ENCODE measurements at regions not wholly inside any gene's neighbourhood (a gene's known extent, or its start where the extent isn't known, plus 50 kb on each side); places are given as distances from the start of the nearest gene placed in this dataset.

DNA sequence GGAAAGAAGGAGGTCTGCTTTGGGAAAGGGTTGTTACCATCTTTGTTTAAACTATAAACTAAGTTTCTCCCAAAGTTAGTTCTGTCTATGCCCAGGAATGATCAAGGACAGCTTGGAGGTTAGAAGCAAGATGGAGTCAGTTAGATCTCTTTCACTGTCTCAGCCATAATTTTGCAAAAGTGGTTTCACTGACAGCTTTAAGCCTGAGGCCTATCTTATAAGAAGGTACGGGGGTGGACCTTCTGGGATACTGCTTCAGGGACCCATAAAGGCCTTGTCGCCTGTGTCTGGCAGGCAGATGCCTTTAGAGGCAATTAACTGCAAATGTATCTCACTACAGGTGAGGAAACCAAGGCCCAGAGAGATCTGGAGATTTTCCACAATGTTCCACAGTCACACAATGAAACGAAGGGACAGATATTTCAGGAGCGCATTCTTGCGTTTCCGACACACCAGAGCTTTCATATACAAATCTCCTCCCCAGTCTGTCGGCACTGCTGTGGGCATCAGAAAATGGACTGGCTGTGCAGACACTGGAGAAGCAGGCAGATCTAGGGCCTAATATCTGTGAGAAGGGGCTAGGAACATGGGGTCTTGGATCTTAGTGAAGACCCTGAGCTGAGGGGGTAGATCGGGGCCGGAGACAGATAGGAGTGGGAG, 169.5 kb upstream of the SMAD3 start:
- no peak for DNase-seq (ENCODE audit: low spot score)
- intact Hi-C loops (cut with DNase I) = no loop called here
- ATAC-seq = no peak

DNA sequence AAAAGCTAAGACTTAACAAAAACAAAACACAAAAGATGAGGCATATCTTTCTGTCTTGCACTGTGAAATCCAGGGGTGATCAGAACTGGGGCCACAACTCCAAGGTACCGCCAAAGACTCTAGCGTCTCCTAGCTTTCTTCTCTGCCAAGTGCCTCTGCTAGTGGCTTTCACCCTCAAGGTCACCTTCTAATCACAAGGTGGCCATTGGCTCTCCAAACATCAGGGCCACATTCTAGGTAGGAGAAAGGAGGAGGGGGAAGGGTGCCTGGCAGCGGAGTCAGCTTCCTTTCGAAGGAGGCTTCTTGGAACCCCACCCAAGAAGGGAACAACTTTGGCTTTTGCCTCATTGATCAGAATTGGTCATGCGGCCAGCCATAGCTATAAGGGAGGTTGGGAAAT, 168.8 kb upstream of the SMAD3 start:
- ATAC-seq = no peak
- intact Hi-C loops (cut with DNase I) = no loop called here
- DNase-seq (ENCODE audit: low spot score) = no peak

DNA sequence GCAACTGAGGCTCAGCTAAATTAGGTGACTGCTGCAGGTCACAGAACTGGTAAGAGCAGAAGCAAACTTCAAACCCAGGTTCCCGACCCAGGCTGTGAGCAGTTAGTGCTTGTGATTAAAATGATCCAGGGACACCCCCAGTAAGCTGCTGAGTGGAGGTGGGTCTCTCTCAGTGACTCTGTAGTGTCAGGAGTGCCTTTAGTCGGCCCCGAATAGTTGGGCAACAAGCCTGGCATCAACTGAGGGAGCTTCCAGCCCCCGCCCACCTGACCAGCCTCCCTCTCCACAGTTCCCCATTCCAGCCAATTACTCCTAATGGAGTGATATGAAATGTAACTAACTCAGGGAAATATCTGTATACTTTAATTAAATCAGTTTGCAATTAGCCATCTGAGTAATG, 168.0 kb upstream of the SMAD3 start:
- DNase-seq (ENCODE audit: low spot score) (no peak), ATAC-seq (no peak)
- intact Hi-C loops (cut with DNase I) = no loop called here

DNA sequence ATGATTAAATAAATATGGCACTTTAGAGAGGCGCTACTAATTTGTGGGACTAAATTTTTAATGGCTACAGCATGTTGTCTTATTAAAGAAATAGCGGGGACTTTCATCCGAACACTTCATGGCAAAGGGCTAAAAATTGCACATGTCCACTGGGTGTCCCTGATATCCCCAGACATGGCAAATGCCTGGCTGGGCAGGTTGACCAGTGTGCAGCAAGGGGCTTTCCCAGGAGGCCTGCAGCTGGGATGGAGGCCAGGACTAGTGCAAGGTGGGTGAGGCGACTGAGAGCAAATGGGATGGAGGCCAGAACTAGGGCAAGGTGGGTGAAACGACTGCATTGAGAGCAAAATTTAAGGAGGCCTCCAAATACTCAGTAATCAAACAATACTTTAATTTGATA, 167.4 kb upstream of the SMAD3 start:
- no peak for DNase-seq (ENCODE audit: low spot score)
- no peak for ATAC-seq
- intact Hi-C loops (cut with DNase I) = no loop called here

DNA sequence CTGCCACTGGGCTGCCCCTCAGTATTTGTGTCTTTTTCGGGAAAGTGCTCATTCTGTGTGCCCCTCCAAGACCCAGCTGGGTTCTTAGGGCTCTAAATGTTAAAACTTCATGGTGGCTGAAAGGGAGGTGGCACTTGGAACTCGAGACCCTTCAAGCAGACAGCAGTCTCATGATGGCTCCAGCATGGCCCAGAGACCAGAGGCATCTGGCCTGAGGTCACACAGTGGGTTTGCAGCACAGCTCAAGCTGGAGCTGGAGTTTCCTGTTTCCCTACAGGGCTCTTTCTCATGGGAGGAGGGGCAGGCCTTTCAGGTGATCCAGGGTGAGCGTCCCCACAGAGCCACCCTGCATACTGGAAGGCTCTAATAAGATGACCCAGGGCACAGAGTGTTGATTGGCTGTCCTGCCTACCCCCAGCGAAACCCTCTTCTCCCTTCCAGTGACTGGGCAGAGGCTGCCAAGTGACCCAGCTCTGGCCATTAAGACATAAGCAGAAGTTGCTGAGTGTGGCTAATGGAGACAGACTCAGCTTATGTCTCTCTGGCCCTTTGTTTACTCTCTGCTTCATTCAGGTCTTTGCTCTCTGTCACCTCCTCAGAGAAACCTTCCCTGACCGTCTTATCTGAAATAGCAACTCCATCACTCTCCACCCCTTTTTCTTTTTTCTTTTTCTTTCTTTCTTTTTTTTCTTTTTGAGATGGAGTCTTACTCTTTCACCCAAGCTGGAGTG, 166.6 kb upstream of the SMAD3 start:
- ATAC-seq = no peak
- no peak for DNase-seq (ENCODE audit: low spot score)
- intact Hi-C loops (cut with DNase I) = no loop called here

DNA sequence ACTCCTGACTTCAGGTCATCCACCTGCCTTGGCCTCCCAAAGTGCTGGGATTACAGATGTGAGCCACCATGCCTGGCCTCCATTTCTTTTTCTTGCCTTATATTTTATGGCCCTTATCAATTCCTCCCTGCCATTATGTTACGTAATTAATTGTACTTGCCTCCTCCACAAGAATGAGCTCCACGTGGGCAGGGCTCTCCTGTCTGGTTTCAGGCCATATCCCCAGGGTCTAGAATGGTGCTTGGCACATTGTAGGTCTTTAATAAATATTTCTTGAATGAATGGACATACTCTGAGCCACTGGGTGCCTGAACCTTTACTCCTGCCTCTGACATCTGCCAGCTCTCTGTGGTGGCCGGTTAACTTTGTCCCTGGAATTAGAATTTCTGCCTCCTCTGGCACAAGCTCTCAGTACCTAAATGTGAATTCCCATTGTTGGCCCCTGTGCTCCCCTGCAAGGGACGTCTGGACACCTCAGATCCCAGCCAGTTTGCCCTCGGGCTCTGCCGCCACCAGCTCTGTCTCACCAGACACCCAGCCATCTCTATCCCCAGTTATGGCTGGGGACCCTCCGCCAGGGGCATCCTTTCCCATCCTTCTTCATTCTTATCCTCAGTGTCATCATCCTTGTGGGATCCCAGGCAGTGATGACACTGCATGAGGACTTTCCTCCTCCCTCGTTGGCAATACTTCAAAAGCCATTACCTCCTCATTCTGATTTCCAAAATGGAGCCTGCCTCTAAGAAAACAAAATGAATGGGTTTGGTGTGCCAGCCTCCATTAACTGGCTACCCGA, 165.6 kb upstream of the SMAD3 start:
- DNase-seq (ENCODE audit: low spot score) (no peak), ATAC-seq (no peak)
- intact Hi-C loops (cut with DNase I) = no loop called here

DNA sequence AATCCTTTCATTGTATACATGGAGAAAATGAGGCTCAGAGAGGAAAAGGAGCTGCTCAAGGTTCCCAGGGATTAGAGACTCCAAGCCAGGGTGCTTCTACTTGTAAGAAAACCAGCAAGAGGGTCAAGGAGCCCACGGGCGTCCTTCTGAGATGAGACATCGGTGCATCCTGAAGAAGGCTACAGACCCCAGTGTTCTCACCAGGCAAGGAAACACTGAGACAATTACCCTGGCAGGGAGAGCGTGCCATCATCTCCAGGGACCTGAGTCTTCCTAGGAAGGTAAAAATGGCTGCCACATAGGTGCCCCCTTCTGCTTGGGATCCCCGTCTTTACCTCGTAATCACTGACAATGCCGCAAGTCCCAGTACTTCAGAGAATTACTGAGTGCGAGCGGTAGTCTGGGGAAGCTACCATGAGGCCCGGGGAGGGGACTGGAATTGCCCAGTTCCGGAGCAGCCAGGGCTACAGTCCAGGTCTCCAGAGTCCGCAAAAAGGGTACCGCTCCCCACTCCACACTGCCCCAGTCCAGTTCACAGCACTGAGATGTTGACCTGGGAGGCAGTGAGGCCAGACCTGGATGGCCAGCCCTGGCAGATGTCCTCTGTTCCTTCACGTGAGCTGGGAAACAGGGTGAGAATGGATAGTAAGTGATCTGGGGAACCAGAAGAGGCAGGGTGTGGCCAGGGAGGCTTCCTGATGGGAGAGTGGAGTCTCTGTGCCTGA, 164.7 kb upstream of the SMAD3 start:
- intact Hi-C loops (cut with DNase I) = no loop called here
- DNase-seq (ENCODE audit: low spot score) (no peak), ATAC-seq (no peak)

DNA sequence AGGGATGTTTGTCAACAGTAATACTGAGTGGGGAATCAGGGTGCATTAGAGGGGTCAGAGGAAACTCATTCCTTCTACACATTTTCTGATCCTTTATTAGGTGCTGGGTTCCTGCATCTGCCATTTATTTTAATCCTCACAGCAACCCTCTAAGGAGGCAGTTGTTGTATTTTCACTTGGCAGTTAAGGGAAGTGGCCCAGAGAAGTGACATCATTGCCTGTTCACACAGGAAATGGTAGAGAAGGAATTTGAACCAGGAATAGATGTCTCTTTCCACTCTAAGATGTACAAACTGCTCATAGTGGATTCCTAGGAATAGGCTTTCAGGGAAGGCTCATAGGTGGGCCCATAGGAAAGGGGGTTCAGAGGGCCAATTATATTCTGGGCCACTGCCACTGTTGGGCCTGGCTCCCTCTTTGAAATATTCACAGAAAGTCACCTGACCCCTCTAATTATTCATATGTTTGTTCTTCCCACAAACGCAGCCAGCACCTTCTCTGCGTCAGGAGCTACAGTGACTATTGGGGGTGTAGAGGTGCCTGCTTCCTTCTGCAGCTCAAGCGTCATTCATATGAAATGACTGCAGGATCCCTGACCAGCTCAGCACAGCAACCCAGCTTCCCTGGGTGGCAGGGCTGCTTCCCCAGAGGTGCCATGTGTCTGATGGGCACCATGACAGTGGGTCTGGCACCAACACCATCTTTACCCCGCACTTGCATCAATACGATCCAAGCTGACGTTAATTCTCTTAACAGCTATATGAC, 163.9 kb upstream of the SMAD3 start:
- intact Hi-C loops (cut with DNase I) = no loop called here
- ATAC-seq (peak; percentile 34), DNase-seq (ENCODE audit: low spot score) (no peak)

DNA sequence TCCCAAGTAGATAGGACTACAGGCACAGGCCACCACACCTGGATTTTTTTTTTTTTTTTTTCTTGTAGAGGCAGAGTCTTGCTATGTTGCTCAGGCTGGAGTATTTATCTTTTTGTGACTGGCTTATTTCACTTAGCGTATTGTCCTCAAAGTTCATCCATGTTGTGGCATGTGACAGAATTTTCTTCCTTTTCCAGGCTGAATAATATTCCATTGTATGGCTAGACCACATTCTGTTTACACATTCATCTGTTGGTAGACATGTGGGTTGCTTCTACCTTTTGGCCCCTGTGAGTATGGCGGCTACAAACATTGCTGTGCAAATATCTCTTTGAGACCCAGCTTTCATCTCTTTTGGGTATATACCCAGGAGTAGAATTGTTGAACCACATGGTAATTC, 160.2 kb upstream of the SMAD3 start:
- DNase-seq (ENCODE audit: low spot score) = no peak
- ATAC-seq = no peak
- intact Hi-C loops (cut with DNase I) = no loop called here

DNA sequence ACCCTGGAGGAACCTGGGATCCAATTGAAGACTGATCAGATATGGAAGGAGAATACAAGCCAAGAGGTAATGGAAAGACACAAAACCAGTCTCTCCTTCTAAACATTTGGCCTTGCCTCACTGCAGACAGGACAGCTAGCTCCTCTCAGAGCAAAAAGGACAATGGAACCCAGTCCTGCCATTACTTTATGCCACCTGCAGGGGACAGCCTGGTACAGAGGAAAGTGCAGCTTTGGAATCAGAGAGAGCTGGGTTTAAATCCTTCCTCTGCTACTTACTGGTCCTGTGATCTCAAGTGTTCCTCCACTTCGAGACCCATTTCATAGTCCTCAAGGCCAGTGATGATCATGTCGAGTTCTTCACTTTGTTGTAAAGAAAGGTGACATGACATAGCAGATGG, 159.4 kb upstream of the SMAD3 start:
- intact Hi-C loops (cut with DNase I) = no loop called here

DNA sequence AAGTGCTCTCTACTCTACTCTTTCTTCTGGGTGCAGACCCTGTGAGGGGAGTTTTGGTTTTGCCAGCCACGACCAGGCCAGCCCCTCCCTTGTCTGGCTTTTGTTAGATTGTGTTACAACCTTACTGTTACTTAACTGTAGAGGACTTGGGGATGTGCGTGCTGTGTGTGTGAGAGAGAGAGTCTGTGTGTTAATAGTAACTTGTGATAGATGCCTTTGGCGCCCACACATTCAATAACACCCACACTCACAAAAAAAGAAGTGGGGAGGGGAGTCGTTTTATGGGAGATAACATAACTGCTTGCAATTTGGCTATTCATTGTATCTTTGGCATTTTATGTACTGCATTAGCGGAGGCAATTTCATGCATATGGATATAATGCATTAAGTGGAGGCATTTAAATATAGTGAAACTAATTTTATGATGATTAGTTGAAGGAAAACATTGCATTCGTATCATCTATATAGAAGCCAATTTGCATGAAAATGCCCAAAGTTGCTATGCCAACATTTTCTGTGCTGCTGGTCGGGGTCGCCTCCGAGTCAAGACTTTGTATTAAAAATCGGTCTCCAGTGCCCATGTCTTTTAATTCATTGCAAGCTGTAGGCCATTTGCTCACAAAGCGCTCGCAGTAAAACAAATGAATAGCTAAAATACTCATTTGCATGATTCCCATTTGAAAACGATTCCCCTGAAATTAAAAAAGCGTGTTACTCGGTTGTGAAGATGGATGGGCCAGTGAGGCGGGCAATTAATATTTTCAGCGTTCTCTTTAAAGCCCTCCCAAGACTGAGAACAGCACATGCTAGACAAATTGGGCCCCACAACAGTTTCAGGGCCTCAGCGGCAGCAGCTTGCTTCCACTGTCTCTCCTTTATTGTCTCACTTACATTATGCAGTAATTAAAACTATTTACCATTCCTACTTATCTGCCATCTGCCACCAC, 158.5 kb upstream of the SMAD3 start:
- ATAC-seq = no peak
- no peak for DNase-seq (ENCODE audit: low spot score)
- intact Hi-C loops (cut with DNase I) = no loop called here

More for the DNA sequence above, 159.4 kb upstream of the SMAD3 start:
- ATAC-seq (no peak), DNase-seq (ENCODE audit: low spot score) (no peak)

DNA sequence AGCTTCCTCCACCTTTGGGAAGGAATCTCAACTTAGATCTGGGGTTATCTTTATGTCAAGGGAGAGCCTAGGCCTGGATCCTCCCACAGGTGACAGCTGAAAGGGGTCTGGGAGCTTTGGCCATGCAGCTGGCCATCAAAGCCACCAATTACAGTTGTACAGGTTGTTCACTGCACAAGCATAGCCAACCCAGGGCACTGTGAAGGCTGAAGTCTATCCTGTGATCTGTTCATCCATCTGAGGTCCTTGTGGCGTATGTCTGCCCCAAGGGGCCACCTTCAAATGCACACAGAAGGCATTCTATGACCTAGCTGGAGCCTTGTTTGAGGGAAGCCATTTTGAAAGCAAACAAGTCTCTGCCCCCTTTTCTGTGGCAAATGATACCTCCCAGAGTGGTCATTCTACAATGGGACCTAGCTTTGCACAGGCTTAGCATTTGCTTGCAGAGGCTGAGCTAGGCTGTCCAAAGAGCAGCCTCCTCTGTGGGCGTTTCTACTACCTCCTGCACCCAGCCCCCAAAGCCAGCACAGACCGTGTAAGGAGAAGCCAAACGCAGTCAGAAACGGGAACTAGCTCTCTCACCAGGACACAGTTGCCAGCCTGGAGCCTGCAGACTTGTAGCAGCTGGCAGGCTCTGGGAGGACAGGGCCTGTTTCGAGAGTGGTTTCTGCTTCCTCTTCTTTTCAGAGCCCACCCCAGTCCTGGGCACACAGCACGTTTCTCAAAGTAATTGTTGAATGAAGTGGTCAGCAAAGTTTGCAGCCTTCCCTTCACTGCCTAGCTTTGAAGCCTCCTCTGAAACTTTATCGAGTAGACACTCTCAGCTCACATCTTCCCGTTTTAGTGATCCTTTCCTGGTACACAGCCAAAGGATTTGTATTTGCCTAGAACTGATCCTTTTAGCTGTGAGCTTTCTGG, 157.3 kb upstream of the SMAD3 start:
- intact Hi-C loops (cut with DNase I) = no loop called here
- DNase-seq (ENCODE audit: low spot score) = no peak
- peak; percentile 81 for ATAC-seq

DNA sequence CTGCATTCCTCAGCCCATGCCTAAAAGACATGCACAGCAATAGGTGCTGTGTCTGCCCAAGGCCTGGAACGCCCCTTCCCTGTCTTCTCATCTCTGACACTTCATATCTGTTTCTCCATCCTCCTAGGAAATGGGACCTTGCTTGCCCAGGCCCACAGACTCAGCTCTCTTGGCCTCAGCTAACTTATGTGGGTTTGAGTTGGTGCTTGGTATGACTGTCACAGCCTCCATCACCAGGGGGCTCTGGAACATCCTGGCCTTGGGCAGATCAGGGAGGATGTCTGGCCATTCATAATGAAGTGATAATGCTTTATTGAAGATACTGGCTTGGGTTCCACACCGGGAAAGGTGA, 156.7 kb upstream of the SMAD3 start:
- no peak for DNase-seq (ENCODE audit: low spot score)
- intact Hi-C loops (cut with DNase I) = no loop called here
- ATAC-seq = no peak

DNA sequence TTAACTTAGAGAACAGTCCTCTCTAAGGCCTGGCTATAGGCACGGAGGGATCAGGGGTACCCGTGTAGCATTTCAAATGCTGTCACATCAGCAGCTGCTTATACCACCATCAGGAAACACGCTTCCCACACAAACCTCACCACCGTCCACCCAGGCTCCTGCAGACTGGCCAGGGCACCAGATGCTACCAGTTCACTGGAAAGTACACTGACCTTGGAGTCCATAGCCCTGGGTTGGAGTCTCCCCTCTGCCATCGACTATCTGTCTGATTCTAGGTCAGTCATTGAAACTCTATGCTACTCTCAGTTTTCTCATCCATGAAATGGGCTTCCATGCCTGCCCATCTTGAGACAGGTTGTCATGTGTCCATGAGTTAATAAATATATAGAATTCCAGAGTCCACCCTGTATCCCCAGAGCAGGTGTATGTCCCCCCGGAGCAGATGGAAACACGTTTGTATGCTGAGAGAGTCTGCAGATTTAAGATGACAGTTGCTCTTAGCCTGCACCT, 156.0 kb upstream of the SMAD3 start:
- ATAC-seq (no peak), DNase-seq (ENCODE audit: low spot score) (no peak)
- intact Hi-C loops (cut with DNase I) = no loop called here

DNA sequence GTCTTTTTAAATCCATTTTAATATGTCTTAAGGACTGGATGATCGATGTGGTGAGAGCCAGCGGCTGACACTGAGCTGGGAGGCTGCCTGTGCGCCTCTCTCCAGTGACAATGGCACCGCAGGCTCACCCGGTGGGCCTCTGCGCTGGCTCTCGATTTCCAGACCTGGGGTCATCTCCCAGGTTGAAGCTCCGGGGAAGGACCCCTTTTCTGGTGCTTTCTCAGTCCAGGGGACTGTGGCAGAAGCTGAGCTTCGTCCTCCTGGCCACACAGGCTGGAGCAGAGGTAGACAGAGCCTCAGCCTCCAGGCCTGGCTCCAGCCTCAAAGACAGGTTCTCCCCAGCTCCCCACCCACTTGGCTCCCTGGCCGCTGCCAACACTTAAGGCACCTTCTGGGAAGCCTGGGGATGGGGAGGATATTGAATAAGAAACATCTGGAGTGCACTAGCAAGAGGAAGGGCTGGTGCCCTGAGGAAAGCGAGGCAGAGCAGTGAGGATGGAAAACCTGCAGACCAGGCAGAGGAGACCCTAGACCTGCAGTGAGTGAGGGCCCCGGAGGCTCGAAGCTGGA, 154.2 kb upstream of the SMAD3 start:
- DNase-seq (ENCODE audit: low spot score) = no peak
- intact Hi-C loops (cut with DNase I) = no loop called here
- ATAC-seq = no peak

DNA sequence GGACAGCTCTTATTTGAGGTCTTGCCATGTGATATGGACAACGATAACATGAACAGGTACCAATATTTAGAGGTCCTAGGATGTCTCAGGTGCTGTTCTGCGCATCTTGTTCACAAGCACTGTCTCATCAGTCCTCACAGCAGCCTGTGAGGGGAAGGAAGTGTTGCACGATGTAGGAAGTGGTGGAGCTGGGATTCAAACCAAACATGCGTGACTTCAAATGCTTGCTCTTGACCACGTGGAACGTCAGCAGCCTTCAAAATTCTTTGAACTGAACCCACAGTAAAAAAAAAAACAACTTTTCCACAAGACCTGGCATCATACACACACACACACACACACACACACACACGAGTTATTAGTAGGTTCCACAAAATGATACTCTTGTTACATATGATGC, 153.4 kb upstream of the SMAD3 start:
- peak; percentile 52 for ATAC-seq
- intact Hi-C loops (cut with DNase I) = no loop called here

More for the DNA sequence above, 153.4 kb upstream of the SMAD3 start:
- no peak for DNase-seq (ENCODE audit: low spot score)

All from sciatic nerve (tissue), 2 donors.